ENCODE measurements at regions not wholly inside any gene's neighbourhood (a gene's known extent, or its start where the extent isn't known, plus 50 kb on each side); places are given as distances from the start of the nearest gene placed in this dataset.
"Not testable (repeated sequence)": the region's sequence is repeated elsewhere in the genome, so short reads cannot be mapped to it uniquely, and the experiment has no call there.

DNA sequence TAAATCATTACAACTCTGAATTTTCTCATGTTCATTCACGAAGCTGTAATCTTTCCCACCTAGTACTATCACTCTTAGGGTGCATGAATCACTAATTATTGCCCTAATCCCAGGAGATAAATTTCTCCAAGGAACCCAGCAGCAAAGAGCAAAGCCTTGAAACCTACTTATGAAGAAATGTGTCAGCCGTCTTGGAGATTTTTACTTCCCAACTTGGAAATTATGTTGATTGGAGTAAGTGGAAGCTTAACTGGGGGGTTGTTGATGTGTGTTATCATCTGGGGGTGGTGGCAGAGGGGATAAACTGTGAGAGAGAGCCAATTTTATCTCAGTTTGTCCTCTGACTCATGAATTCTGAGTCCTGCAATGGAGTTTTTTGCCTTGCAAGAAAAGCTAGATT lies 440.5 kb upstream of the WWC1 start:
- TF ChIP-seq ZFX (IDR thresholded peaks at IDR 0.05; ENCODE audit: borderline replicate concordance): no peak
- TF ChIP-seq, protein P1, sequence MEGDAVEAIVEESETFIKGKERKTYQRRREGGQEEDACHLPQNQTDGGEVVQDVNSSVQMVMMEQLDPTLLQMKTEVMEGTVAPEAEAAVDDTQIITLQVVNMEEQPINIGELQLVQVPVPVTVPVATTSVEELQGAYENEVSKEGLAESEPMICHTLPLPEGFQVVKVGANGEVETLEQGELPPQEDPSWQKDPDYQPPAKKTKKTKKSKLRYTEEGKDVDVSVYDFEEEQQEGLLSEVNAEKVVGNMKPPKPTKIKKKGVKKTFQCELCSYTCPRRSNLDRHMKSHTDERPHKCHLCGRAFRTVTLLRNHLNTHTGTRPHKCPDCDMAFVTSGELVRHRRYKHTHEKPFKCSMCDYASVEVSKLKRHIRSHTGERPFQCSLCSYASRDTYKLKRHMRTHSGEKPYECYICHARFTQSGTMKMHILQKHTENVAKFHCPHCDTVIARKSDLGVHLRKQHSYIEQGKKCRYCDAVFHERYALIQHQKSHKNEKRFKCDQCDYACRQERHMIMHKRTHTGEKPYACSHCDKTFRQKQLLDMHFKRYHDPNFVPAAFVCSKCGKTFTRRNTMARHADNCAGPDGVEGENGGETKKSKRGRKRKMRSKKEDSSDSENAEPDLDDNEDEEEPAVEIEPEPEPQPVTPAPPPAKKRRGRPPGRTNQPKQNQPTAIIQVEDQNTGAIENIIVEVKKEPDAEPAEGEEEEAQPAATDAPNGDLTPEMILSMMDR (IDR thresholded peaks at IDR 0.05): no peak
- H3K27ac ChIP-seq: no peak overlapping the region

DNA sequence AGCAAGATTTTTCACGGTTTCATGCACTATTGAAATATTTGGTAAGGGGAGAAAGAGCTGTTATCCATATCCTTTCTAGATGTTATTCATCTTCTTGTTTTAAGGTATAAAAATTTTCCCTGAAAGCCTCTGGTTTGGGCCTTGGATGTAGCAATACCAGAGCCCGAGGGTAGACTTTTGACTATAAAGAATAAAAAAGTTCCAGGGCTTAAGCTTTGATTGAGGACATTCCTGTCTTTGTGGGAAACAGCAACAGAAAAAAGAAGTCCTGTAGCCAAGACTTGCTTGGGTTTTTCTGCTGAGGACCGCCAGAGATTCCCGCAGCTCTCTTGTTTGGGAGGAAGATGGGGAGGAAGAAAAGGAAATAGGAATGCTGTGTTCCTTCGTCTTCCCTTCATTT lies 440.0 kb upstream of the WWC1 start:
- TF ChIP-seq, protein P1 (IDR thresholded peaks at IDR 0.05): no peak
- no peak for TF ChIP-seq ZFX (IDR thresholded peaks at IDR 0.05; ENCODE audit: borderline replicate concordance)
- H3K27ac ChIP-seq: no peak overlapping the region

DNA sequence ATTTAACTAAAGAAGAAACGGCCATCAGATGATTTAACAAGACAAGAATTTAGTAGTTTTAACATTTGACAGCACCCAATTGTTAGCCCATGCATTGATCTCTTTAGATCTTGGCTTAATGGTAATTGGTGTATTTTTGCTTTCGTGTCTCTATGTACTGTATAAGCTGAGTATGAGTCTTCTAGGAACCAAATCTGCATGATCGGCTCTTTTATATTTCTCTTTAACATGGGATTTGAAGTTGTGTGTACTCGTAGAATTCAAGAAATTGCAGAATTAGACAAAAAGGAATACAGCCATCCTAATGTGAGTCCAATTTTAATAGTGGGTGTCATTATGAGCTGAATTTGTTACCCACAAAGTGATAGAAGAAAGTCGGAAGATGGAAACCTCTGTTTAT lies 438.9 kb upstream of the WWC1 start:
- no peak for TF ChIP-seq ZFX (IDR thresholded peaks at IDR 0.05; ENCODE audit: borderline replicate concordance)
- TF ChIP-seq, protein P1 (IDR thresholded peaks at IDR 0.05): no peak
- H3K27ac ChIP-seq: no peak overlapping the region

DNA sequence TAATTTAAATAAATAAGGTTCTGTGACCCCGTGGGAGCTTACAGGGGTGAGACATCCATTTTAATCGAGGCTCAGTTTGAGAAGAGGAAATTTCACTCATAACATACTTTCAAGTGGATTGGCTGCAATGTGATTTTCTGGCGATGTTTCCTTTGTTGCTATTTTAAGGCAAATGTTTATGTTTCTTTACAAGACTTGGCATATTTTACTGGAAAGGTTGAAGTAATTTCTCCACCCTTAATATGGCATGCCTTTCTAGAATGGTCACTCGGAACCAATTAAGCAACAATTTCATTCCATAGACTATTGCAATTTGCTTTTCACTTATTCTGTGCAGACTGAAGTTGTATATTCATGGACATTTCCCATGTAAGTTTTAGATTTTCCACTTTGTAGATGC lies 438.0 kb upstream of the WWC1 start:
- no peak overlapping the region for H3K27ac ChIP-seq
- no peak for TF ChIP-seq ZFX (IDR thresholded peaks at IDR 0.05; ENCODE audit: borderline replicate concordance)
- TF ChIP-seq, protein P1 (IDR thresholded peaks at IDR 0.05): no peak

DNA sequence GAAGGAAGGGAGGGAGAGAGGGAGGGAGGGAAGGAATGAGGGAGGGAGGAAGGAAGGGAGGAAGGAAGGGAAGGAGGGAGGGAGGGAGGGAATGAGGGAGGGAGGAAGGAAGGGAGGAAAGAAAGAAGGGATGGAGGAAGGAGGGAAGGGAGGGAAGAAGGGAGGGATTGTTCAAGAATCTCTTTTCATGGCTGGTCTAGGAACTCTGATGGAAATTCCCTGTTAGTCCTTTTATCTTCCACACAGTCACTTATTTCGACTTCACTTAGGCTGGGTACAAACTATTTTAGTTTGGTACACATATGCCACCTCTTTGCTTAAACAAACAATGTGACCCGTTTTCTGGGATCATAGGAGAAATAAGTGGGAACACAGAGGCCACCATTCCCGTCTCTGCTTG lies 435.6 kb upstream of the WWC1 start:
- TF ChIP-seq ZFX (IDR thresholded peaks at IDR 0.05; ENCODE audit: borderline replicate concordance): no peak
- TF ChIP-seq, protein P1 (IDR thresholded peaks at IDR 0.05): no peak
- H3K27ac ChIP-seq: no peak overlapping the region

DNA sequence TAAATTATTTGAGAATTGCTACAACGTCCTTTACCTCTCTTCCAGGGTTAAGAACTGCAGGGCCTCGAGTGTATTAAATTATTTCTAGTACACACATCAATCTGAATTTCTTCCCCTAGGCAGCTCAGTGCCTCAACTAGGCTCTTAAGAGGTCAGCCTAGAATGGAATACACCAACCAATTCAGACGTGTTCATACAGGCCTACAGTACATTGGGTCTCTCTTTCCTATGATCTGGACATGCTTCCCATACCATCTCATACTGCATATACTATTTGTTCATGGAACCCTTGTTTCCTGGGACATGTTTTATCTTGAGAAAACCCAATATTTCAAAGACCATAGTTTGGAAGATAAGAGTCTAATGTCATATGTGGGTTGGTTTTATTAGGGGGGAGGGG lies 434.1 kb upstream of the WWC1 start:
- TF ChIP-seq ZFX (IDR thresholded peaks at IDR 0.05; ENCODE audit: borderline replicate concordance): no peak
- TF ChIP-seq, protein P1 (IDR thresholded peaks at IDR 0.05): no peak
- no peak overlapping the region for H3K27ac ChIP-seq

DNA sequence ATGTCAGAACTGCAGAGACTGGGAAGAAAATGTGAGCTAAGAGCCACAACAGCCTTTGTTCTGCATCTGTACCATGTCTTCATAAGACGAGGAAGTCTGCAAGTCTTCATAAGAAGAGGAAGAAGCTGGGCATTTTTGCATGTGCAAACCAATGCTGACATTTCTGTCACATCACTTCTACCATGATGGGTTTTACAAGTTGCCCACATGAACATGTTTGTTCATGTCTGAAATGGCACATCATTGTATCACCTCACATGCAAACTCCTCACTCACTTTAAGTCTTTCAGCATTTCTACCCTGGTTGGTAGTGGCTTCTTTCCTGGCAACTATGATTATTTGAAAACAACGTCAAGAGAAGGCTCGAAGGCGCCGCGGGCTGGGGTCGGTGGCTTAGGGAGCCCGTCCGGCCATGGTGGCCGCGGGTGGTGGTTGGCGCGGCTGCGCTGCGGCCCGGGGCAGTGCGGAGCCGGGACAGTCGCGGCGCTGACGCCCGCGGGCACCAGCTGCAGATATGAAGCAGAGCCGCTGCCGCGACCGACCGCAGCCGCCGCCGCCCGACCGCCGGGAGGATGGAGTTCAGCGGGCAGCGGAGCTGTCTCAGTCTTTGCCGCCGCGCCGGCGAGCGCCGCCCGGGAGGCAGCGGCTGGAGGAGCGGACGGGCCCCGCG lies 433.1 kb upstream of the WWC1 start:
- not testable (repeated sequence) for H3K27ac ChIP-seq
